GM21717 (cell line): ENCODE measurements at regions not wholly inside any gene's neighbourhood (a gene's known extent, or its start where the extent isn't known, plus 50 kb on each side); places are given as distances from the start of the nearest gene placed in this dataset.

Experiments
- ATAC-seq: cut with Tn5 transposase; IDR thresholded peaks from one replicate; pipeline ENCODE4 v1.9.1; 2021; ENCODE audit warnings: mild to moderate bottlenecking, moderate library complexity; ENCODE audit not compliant: unreplicated experiment

- no peak for ATAC-seq
Observed at GRCh38 chr2:193336781-193337180, 1142.0 kb upstream of the TMEFF2 start.

DNA sequence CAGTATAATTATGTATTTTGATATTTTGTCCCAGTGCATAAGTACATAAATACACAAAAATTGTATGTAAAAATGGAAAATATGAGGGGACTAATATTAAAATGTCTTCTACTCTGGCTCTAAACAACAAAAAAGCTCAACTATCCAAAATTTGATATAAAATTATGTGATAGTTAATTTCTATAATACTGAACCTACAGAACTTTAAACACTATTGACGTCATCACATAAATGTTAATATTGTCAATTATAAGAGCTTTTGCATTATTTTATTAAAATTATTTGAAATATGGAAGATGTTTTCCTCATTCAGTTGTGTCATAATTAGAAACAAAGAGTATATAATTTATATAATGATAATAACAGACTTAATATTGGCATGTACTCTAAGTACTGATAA lies 1139.7 kb upstream of the TMEFF2 start:
- ATAC-seq: no peak

- no peak for ATAC-seq
Observed at GRCh38 chr2:193333539-193333938, 1138.8 kb upstream of the TMEFF2 start.

DNA sequence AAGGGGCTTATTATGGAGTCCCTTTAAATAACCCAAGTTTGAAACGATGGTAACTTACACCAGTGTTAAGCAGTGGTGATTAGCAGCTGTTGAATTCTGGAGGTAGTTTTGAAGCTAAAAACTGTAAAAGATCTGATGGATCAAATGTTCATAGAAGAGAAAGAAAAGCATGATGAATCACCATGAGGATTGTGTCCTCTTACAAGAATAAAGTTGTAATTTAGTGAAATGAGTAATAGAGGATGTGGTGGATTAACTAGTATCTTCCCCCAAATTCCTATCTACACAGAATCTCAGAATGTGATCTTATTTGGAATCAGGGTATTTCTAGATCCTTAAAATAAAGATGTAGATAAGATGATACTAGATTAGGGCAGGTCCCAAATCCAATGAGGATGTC lies 1138.2 kb upstream of the TMEFF2 start:
- no peak for ATAC-seq

DNA sequence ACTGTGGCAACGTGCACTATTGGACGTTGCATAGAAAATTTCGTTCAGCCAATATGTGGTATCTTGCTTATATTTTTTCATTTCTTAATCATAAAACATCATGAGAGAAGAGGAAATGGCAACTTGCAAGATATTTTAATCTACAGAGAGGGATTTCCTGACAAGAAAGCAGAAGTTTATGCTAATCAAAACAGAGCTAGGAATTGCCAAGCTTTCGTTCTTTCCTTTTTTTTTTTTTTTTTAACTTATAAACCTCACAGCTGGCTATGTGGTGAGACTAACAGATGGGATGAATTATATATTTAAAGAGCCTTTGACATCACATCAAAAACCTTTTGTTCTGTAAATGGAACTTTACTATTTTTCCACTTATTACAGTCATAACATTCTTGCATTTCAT lies 1136.9 kb upstream of the TMEFF2 start:
- ATAC-seq: no peak

- ATAC-seq: no peak
Observed at GRCh38 chr2:193326296-193326695, 1131.6 kb upstream of the TMEFF2 start.

DNA sequence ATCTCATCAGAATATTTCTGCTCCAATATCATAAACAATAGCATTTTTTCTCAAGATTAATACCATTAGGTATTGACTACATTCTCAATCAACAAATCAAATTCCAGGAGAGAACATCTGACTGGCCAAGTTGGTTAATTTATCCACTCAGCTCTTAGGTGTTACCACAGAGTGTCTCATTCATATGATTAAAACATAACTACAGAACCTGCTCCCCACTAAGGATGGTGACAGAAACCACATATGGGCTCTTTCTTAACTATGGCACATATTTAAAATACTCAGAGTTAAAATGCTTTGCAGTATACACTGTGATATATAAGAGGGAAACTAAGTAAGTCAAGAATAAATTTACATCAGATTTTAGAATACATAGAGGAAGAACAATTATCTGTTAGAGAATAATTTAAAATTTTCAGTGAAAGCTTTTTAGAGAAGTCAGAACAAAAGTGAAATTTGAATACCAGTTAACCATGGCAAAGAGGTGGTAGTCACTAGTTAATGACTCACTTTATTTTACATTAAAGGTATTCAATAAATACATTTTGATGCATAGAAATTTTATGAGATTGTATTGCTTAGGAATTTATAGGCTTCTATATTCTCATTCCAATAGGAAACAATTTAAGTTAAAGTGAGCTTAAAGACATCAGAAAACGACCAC lies 1120.8 kb upstream of the TMEFF2 start:
- no peak for ATAC-seq

DNA sequence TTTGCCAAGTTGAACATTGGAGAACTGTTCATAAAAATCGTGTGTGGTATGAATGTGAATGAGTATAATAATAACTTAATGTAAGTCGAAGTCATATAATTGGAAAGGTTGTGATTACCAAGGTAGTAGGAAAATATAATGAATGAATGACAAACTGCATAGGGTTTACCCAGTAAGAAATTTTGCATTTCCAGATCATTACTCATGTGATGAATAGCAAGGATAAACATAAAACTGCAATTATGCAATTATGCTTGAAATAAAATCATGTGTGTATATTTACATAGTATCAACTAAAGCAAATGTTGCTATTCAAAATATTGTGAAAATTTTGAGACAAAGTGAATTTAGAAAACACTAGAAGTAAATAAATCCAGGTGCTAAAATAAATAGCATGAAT lies 1108.7 kb upstream of the TMEFF2 start:
- ATAC-seq: no peak

DNA sequence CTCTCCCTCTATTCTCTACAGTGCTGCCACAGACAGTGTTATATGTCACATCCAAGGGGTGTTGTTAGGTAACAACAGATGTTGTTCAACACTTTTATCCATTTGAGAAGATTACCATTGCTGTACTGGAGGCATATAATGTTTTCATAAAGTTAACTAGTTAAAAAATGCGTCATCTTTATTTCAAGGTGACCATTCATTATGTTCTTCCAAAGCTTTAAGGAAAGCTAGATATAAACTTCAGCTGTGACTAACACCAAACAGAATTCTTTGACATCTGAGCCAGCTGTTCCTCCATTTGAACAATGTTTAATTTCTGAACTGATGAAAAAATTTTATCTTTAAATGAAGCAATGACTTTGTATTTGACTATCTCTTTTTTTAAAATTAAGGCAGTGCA lies 1099.6 kb upstream of the TMEFF2 start:
- ATAC-seq: no peak

GRCh38 chr2:193279361-193279760 lies 1084.6 kb upstream of the TMEFF2 start:
- no peak for ATAC-seq

- ATAC-seq: no peak
Observed at GRCh38 chr2:193276988-193277387, 1082.3 kb upstream of the TMEFF2 start.

- ATAC-seq: no peak
Observed at GRCh38 chr2:193276560-193276959, 1081.8 kb upstream of the TMEFF2 start.

- no peak for ATAC-seq
Observed at GRCh38 chr2:193276069-193276468, 1081.3 kb upstream of the TMEFF2 start.

- no peak for ATAC-seq
Observed at GRCh38 chr2:193272011-193272410, 1077.3 kb upstream of the TMEFF2 start.

DNA sequence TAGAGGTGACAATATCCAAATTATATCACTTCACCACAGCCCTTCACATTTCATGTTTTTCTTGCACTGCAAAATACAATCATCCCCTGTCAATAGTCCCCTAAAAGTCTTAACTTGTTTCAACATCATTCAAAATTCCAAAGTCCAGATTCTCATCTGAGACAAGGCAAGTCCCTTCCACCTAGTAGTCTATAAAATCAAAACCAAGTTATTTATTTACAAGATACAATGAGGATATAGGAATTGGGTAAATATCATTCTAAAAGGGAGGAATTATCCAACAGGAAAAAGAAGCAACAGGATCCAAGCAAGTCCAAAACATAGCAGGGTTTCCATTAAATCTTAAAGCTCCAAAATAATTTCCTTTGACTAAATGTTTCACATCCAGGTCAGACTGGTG lies 1076.1 kb upstream of the TMEFF2 start:
- ATAC-seq: no peak

- ATAC-seq: no peak
Observed at GRCh38 chr2:193267496-193268002, 1072.8 kb upstream of the TMEFF2 start.

- ATAC-seq: no peak
Observed at GRCh38 chr2:193253014-193253530, 1058.3 kb upstream of the TMEFF2 start.

DNA sequence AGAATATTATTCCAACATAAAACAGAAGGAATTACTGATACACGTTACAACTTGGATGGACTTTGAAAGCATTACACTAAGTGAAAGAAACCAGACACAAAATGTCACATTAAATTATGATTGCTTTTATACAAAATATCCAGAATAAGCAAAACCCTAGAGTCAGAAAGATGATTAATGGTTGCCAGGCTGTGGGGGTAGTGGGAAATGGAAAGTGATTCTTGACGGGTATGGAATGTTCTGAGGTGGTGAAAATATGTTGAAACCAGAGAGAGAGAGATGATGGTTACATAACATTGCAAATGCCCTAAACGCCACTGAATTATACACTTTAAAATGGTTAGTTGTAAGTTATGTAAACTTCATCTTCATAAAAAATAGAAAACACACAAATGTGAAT lies 1057.2 kb upstream of the TMEFF2 start:
- ATAC-seq: no peak

- no peak for ATAC-seq
Observed at GRCh38 chr2:193250389-193250788, 1055.7 kb upstream of the TMEFF2 start.

- ATAC-seq: peak; percentile 75
Observed at GRCh38 chr2:193240752-193241151, 1046.0 kb upstream of the TMEFF2 start.

DNA sequence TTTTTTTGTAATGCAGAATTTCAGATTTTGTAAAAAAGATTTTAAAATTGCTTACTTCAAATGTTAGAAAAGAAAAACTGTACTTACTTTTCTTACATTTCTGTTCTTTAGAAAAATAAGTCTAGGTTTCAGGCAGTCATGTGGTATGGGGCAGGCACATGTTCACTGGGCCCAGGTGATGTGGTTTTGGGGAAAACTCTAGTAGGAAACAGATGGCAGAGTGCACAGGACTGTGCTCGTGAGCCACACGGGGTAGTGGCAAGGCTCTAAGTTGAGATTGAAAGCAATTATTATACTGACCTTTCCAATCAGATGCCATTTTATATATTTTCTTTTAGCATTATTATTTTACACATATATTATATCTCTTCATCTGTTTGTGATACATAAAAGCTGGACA lies 1036.9 kb upstream of the TMEFF2 start:
- ATAC-seq: no peak

DNA sequence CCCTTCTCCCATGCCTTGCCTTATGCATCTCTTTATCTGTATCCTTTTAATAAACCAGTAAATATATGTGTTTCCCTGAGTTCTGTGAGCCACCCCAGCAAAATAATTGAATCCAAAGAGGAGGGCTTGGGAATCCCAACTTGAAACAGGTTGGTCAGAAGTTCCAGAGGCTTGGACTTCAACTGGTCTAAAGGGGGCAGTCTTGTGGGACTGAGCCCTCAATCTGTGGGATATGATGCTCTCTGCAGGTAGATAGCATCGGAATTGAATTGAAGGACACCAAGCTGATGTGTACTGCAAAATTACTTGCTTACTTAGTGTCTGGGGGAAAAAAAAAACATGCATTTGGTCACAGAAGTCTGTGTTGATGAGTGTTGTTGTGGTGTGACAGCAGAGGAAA lies 1033.5 kb upstream of the TMEFF2 start:
- no peak for ATAC-seq

DNA sequence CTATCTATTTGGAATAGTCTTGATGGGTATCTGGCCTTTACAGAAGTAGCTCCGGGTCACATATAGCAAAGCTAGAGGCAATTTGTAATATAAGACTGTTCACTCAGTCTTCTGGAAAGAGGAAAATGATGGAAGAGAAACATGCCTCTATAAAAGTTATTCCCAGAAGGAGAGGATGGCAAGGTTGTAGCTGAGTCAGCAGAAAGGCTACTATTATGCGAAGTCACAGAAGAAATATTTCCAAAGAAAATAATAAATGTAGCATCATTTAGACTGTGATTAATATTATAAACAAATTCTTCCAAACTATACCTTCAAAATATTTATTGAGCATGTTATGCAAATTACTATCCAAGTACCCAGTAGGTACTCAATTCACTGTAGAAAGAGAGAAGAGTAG lies 1027.7 kb upstream of the TMEFF2 start:
- no peak for ATAC-seq
